ENCODE measurements at regions not wholly inside any gene's neighbourhood (a gene's known extent, or its start where the extent isn't known, plus 50 kb on each side); places are given as distances from the start of the nearest gene placed in this dataset.

DNA sequence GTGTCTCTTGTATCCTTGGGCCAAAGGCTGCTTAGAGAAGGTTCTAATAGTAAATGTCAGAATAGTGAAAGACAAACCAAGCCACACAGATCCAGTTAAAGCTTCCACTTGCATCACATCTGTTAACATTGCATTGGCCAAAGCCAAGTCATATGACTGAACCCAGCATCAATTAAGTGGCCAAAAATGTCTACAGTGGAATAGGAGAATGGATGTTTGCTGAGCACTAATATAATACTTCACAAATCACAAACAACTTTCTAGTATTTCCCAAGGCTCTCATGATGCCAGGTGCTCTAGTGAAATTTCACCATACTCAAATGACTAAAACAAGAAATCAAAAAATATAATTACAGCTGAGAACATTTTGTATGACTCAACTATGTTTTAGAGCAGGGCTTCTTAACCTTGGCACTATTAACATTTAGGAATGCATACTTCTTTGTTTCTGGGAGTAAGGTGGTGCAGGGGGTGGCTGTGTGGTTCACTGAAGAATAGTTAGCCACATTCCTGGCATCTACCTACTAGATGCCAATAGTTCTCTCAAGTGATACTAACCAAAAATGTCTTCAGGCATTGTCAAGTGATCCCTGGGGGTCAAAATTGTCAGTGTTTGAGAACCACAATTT, 148.0 kb upstream of the SPTLC3 start:
- DNase-seq (ENCODE audit: extremely low spot score) = no peak
- CTCF ChIA-PET = interaction anchor here (1.3 kb wide), 1 partner anchor 9 kb away, joined by 3 read pairs; no protein-coding TSS in a partner anchor
- TF ChIP-seq, protein P1, sequence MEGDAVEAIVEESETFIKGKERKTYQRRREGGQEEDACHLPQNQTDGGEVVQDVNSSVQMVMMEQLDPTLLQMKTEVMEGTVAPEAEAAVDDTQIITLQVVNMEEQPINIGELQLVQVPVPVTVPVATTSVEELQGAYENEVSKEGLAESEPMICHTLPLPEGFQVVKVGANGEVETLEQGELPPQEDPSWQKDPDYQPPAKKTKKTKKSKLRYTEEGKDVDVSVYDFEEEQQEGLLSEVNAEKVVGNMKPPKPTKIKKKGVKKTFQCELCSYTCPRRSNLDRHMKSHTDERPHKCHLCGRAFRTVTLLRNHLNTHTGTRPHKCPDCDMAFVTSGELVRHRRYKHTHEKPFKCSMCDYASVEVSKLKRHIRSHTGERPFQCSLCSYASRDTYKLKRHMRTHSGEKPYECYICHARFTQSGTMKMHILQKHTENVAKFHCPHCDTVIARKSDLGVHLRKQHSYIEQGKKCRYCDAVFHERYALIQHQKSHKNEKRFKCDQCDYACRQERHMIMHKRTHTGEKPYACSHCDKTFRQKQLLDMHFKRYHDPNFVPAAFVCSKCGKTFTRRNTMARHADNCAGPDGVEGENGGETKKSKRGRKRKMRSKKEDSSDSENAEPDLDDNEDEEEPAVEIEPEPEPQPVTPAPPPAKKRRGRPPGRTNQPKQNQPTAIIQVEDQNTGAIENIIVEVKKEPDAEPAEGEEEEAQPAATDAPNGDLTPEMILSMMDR (IDR thresholded peaks at IDR 0.05; ENCODE audit: control extremely low read depth, extremely low read depth, low read depth, missing control alignments) = no peak
- POLR2A ChIA-PET = no interaction called here

DNA sequence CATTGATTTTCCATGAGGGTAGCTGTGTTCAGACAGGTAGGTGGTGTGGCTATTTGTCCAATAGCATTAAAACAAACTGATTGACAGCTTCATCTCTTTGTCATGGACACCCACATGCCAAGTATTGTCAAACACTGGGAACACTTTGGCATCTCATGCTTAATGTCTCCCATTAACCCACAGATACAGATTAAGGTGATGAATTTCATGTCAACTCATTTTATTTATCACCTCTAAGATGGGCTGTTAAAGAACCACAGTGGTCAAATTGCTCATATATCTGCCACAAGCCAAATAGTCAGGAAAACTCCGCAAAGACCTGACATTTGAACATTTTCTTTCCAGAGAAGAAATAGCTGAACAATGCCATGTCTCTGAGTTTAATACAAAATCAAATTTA, 139.1 kb upstream of the SPTLC3 start:
- CTCF ChIA-PET = interaction anchor here (1.0 to 1.4 kb wide), 2 partner anchors 9 to 16 kb away, joined by 3 read pairs; no protein-coding TSS in a partner anchor
- TF ChIP-seq, protein P1 (IDR thresholded peaks at IDR 0.05; ENCODE audit: control extremely low read depth, extremely low read depth, low read depth, missing control alignments) = no peak
- POLR2A ChIA-PET = no interaction called here
- DNase-seq (ENCODE audit: extremely low spot score) = no peak

DNA sequence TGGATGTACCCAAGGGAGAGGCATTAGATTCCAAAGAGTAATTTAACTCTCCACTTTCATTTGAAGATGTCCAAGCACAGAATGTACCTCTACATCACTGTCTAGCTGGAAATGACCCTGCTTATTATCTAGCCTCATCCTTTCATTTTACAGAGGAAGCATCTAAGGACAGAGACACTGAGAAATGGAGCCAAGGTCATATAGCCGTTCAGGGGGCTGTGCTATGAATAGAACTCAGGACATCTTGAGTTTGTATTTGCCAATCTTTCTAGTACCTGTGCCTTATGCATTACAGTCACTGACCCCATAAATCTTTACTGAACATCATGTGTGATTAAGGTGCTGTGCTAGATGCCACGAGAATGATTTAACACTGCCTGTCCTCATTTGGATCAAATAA, 138.2 kb upstream of the SPTLC3 start:
- TF ChIP-seq, protein P1 (IDR thresholded peaks at IDR 0.05; ENCODE audit: control extremely low read depth, extremely low read depth, low read depth, missing control alignments) = no peak
- DNase-seq (ENCODE audit: extremely low spot score) = no peak
- ChIA-PET CTCF (interaction anchor here (0.9 kb wide), 1 partner anchor 11 kb away, joined by 3 read pairs; no protein-coding TSS in a partner anchor), POLR2A (no interaction called here)

DNA sequence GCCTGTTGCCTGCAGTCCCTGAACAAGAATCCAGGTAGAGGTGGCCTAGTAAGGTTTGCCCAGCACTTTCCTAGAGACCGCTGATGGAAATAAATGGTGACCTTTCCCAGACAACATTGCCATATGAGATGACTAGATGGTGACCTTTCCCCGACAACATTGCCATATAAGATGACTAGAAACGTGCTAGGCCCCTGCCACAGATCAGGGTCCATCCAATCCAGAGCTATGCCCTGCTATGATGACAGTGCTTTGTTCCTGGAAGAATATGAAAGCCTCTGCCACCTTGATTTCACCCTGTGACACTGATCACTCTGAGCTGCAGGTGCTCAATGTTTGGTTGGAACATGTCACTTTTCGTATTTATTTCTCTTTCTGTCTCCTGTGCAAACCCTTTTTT, 133.8 kb upstream of the SPTLC3 start:
- no peak for DNase-seq (ENCODE audit: extremely low spot score)
- ChIA-PET CTCF (no interaction called here), POLR2A (no interaction called here)
- TF ChIP-seq, protein P1 (IDR thresholded peaks at IDR 0.05; ENCODE audit: control extremely low read depth, extremely low read depth, low read depth, missing control alignments) = no peak

DNA sequence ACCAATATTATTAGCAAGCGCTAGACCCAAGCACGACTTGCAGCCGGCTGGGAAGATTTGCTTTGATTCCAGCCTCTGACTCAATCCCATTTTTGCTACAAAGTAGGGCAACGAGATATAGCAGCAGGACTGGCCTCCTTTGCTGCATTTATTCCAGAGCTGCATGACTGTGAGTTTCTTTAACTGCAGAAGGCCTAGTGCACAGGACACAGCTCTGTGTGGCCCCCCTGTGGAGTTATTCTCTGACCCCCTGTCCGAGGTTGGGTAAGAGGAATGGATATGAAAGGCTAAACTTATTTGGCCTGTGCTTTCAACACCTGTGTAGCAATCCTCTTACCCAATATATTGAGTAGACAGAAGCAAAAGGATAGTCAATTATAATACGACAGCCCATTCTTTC, 133.3 kb upstream of the SPTLC3 start:
- ChIA-PET POLR2A (no interaction called here), CTCF (no interaction called here)
- DNase-seq (ENCODE audit: extremely low spot score) = no peak
- TF ChIP-seq, protein P1 (IDR thresholded peaks at IDR 0.05; ENCODE audit: control extremely low read depth, extremely low read depth, low read depth, missing control alignments) = no peak

GRCh38 chr20:12882832-12883506, 125.8 kb upstream of the SPTLC3 start:
- POLR2A ChIA-PET = no interaction called here
- no peak for DNase-seq (ENCODE audit: extremely low spot score)
- CTCF ChIA-PET = interaction anchor here (1.6 to 1.8 kb wide), 2 partner anchors 13 to 27 kb away, joined by 5 to 6 read pairs; no protein-coding TSS in a partner anchor
- TF ChIP-seq, protein P1 (IDR thresholded peaks at IDR 0.05; ENCODE audit: control extremely low read depth, extremely low read depth, low read depth, missing control alignments) = no peak

Data from GM10248 (cell line).